Bone marrow (tissue), 2 donors: ENCODE measurements at regions not wholly inside any gene's neighbourhood (a gene's known extent, or its start where the extent isn't known, plus 50 kb on each side); places are given as distances from the start of the nearest gene placed in this dataset.

Experiments used
- DNase-seq, 2 donors: peaks; one replicate each; lab custom pipeline; 2025; lab: John Stamatoyannopoulos, UW

GRCh38 chr17:68812876-68813584, 142.2 kb downstream of the ABCA8 start:
- peak in 1 of 2 donors; percentile 79 for DNase-seq

- DNase-seq, result no peak
Measured at GRCh38 chr17:68809148-68809547, 146.0 kb downstream of the ABCA8 start.

- DNase-seq, result no peak
Measured at GRCh38 chr17:68807998-68808772, 147.0 kb downstream of the ABCA8 start.

- no peak for DNase-seq
Measured at GRCh38 chr17:68805609-68806008, 149.6 kb downstream of the ABCA8 start.

- no peak for DNase-seq
Measured at GRCh38 chr17:68804777-68805520, 150.2 kb downstream of the ABCA8 start.

- DNase-seq, result no peak
Measured at GRCh38 chr17:68803164-68803929, 151.8 kb downstream of the ABCA8 start.

GRCh38 chr17:68801335-68802247, 153.6 kb downstream of the ABCA8 start:
- no peak for DNase-seq

- no peak for DNase-seq
Measured at GRCh38 chr17:68800751-68801150, 154.4 kb downstream of the ABCA8 start.

- DNase-seq, result peak in 1 of 2 donors; percentile 55
Measured at GRCh38 chr17:68794636-68795434, 160.4 kb downstream of the ABCA8 start.

- DNase-seq, result no peak
Measured at GRCh38 chr17:68792873-68793272, 162.3 kb downstream of the ABCA8 start.

- DNase-seq, result no peak
Measured at GRCh38 chr17:68792042-68792685, 163.0 kb downstream of the ABCA8 start.

GRCh38 chr17:68790931-68791330, 164.3 kb downstream of the ABCA8 start:
- no peak for DNase-seq

GRCh38 chr17:68790492-68790891, 164.7 kb downstream of the ABCA8 start:
- no peak for DNase-seq

- no peak for DNase-seq
Measured at GRCh38 chr17:68789203-68789962, 165.8 kb downstream of the ABCA8 start.

GRCh38 chr17:68785565-68786486, 169.4 kb downstream of the ABCA8 start:
- no peak for DNase-seq

- no peak for DNase-seq
Measured at GRCh38 chr17:68784431-68784830, 170.8 kb downstream of the ABCA8 start.

GRCh38 chr17:68783861-68784260, 171.3 kb downstream of the ABCA8 start:
- DNase-seq, result no peak

GRCh38 chr17:68782789-68783188, 172.4 kb downstream of the ABCA8 start:
- no peak for DNase-seq
